ENCODE measurements at regions not wholly inside any gene's neighbourhood (a gene's known extent, or its start where the extent isn't known, plus 50 kb on each side); places are given as distances from the start of the nearest gene placed in this dataset.

DNA sequence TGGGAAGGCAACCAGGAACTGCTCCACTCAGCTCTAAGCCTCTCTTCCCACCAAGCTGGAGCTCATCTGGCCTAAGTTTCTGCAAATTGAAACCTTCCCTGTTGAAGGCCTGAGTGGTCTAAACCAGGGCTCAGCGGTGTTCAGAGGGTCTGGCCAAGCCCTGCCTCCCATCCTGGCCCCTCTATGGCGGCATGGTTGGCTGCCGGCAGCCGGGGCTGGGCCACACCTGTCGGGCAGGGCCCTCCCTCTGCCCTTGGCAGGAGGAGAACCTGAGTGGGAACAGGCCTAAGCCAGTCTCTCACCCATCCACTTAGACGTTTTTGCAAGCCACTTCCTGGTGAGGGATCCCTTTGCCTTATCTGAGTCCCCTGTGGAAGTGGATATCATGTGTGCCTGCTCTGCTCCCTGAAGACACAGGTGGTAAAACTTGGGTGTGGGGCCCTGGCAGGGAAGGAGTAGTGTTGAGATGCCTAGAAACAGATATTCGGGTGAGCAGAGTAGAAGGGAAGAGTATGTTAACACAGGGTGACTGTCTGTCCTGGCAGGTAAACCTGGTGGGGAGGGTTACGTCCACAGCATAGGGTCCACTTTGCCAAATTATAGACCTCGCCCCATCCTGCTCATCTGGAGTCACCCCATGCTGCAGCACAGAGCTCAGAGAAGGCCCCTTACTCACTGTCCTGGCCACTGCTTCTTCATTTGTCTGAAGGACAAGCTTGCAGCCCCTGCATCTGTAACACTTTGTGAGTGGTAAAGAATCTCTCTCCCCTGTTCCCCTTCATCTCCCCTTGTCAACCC is 63.0 kb upstream of the SIX2 start:
- Histone ChIP-seq H3K9me3 (ENCODE audit: control insufficient read depth, insufficient read depth, low read depth, low read length) (no peaks in the 10 kb centered on the region), H3K27ac (ENCODE audit: extremely low read depth, low read depth, low read length) (no peak overlapping the region), H3K36me3 (ENCODE audit: control insufficient read depth in 2 of 2, insufficient read depth in 1 of 2, low read length in 2 of 2) (no peaks in the 10 kb centered on the region), H3K4me1 (ENCODE audit: control insufficient read depth, insufficient read depth, low read length) (no peaks in the 10 kb centered on the region), H3K4me3 (ENCODE audit: low read depth, low read length) (no peak overlapping the region)
- POLR2A ChIA-PET, result no interaction called here
- TF ChIP-seq ZNF24 (tag by site-specific recombination; IDR thresholded peaks at IDR 0.05) (no peak), ZSCAN30 (tag by site-specific recombination; IDR thresholded peaks at IDR 0.05) (no peak)
- CTCF ChIA-PET, result interaction anchor here (0.6 to 1.2 kb wide), 2 partner anchors 13 to 154 kb away, joined by 3 read pairs; no protein-coding TSS in a partner anchor

DNA sequence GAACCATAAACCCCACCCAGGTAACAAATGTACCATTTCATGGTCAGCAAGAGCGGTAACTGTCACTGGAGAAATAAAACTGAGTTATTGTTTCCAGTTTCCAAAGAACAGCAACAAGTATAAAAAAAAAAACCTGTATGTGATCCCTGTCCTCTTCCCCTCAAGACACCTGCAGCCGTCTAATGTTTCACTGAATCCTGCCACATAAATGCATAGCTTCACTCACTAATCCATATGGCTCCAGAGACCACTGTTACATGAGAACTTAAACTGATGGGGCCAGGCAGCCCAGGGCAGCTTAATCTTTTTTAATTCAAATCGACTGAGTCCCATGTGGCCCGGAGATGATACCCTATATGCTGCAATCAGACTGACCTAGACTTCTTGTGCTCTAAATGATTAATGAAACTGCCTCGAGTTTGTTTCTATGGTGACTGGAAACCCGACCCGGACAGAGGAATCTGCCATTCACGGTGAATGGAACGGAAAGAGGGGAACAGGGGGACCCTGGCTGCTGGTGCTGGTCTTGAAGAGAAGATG is 60.9 kb upstream of the SIX2 start:
- ChIA-PET POLR2A (no interaction called here), CTCF (no interaction called here)
- Histone ChIP-seq H3K27ac (ENCODE audit: extremely low read depth, low read depth, low read length) (no peak overlapping the region), H3K4me1 (ENCODE audit: control insufficient read depth, insufficient read depth, low read length) (no peaks in the 10 kb centered on the region), H3K4me3 (ENCODE audit: low read depth, low read length) (no peak overlapping the region), H3K36me3 (ENCODE audit: control insufficient read depth in 2 of 2, insufficient read depth in 1 of 2, low read length in 2 of 2) (no peaks in the 10 kb centered on the region), H3K9me3 (ENCODE audit: control insufficient read depth, insufficient read depth, low read depth, low read length) (no peaks in the 10 kb centered on the region)
- 0 out of 2 replicates have a peak, but pooled peaks have one; percentile 19 for TF ChIP-seq TRIM28 (IDR thresholded peaks at IDR 0.05; ENCODE audit: borderline replicate concordance, low read length)
- TF ChIP-seq RBAK (tag by site-specific recombination; IDR thresholded peaks at IDR 0.05), result no peak
- TF ChIP-seq, protein P1, sequence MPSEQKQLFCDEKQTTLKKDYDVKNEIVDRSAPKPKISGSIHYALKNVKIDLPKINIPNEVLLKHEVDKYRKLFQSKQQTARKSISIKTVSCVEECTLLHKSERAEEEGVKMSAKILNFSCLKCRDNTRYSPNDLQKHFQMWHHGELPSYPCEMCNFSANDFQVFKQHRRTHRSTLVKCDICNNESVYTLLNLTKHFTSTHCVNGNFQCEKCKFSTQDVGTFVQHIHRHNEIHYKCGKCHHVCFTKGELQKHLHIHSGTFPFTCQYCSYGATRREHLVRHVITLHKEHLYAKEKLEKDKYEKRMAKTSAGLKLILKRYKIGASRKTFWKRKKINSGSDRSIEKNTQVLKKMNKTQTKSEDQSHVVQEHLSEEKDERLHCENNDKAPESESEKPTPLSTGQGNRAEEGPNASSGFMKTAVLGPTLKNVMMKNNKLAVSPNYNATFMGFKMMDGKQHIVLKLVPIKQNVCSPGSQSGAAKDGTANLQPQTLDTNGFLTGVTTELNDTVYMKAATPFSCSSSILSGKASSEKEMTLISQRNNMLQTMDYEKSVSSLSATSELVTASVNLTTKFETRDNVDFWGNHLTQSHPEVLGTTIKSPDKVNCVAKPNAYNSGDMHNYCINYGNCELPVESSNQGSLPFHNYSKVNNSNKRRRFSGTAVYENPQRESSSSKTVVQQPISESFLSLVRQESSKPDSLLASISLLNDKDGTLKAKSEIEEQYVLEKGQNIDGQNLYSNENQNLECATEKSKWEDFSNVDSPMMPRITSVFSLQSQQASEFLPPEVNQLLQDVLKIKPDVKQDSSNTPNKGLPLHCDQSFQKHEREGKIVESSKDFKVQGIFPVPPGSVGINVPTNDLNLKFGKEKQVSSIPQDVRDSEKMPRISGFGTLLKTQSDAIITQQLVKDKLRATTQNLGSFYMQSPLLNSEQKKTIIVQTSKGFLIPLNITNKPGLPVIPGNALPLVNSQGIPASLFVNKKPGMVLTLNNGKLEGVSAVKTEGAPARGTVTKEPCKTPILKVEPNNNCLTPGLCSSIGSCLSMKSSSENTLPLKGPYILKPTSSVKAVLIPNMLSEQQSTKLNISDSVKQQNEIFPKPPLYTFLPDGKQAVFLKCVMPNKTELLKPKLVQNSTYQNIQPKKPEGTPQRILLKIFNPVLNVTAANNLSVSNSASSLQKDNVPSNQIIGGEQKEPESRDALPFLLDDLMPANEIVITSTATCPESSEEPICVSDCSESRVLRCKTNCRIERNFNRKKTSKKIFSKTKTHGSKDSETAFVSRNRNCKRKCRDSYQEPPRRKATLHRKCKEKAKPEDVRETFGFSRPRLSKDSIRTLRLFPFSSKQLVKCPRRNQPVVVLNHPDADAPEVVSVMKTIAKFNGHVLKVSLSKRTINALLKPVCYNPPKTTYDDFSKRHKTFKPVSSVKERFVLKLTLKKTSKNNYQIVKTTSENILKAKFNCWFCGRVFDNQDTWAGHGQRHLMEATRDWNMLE (tag by site-specific recombination; conservative IDR thresholded peaks at IDR 0.05; ENCODE audit: low read depth), result no peak
- peak; percentile 44; the same call in 1 of the 2 replicates for TF ChIP-seq SCRT2 (tag by site-specific recombination; IDR thresholded peaks at IDR 0.05)
- no peak for TF ChIP-seq ZNF37A (tag by site-specific recombination; IDR thresholded peaks at IDR 0.05)
- no peak for TF ChIP-seq SP3 (tag by site-specific recombination; IDR thresholded peaks at IDR 0.05)
- no peak for TF ChIP-seq ZNF670 (tag by site-specific recombination; IDR thresholded peaks at IDR 0.05; ENCODE audit: low read depth)
- TF ChIP-seq ZNF221 (tag by site-specific recombination; IDR thresholded peaks at IDR 0.05; ENCODE audit: borderline replicate concordance), result no peak
- TF ChIP-seq SETDB1 (IDR thresholded peaks at IDR 0.05; ENCODE audit: insufficient read length, low read length), result no peak
- TF ChIP-seq YY1 (tag by site-specific recombination; IDR thresholded peaks at IDR 0.05), result no peak
- peak; percentile 28 for TF ChIP-seq ZNF335 (tag by site-specific recombination; conservative IDR thresholded peaks at IDR 0.05)
- TF ChIP-seq, protein P2, sequence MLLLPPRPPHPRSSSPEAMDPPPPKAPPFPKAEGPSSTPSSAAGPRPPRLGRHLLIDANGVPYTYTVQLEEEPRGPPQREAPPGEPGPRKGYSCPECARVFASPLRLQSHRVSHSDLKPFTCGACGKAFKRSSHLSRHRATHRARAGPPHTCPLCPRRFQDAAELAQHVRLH (tag by site-specific recombination; IDR thresholded peaks at IDR 0.05), result no peak
- TF ChIP-seq, protein P3, sequence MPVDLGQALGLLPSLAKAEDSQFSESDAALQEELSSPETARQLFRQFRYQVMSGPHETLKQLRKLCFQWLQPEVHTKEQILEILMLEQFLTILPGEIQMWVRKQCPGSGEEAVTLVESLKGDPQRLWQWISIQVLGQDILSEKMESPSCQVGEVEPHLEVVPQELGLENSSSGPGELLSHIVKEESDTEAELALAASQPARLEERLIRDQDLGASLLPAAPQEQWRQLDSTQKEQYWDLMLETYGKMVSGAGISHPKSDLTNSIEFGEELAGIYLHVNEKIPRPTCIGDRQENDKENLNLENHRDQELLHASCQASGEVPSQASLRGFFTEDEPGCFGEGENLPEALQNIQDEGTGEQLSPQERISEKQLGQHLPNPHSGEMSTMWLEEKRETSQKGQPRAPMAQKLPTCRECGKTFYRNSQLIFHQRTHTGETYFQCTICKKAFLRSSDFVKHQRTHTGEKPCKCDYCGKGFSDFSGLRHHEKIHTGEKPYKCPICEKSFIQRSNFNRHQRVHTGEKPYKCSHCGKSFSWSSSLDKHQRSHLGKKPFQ (tag by site-specific recombination; IDR thresholded peaks at IDR 0.05), result no peak
- no peak for TF ChIP-seq ZNF664 (tag by site-specific recombination; IDR thresholded peaks at IDR 0.05)
- no peak for TF ChIP-seq ZNF621 (tag by site-specific recombination; IDR thresholded peaks at IDR 0.05)
- TF ChIP-seq ZNF785 (tag by site-specific recombination; IDR thresholded peaks at IDR 0.05), result no peak
- TF ChIP-seq ZNF561 (tag by site-specific recombination; IDR thresholded peaks at IDR 0.05; ENCODE audit: borderline replicate concordance), result no peak
- no peak for TF ChIP-seq KLF9 (tag by site-specific recombination; IDR thresholded peaks at IDR 0.05; ENCODE audit: low read depth)
- no peak for TF ChIP-seq ZFP69B (tag by site-specific recombination; IDR thresholded peaks at IDR 0.05)
- TF ChIP-seq, protein P4, sequence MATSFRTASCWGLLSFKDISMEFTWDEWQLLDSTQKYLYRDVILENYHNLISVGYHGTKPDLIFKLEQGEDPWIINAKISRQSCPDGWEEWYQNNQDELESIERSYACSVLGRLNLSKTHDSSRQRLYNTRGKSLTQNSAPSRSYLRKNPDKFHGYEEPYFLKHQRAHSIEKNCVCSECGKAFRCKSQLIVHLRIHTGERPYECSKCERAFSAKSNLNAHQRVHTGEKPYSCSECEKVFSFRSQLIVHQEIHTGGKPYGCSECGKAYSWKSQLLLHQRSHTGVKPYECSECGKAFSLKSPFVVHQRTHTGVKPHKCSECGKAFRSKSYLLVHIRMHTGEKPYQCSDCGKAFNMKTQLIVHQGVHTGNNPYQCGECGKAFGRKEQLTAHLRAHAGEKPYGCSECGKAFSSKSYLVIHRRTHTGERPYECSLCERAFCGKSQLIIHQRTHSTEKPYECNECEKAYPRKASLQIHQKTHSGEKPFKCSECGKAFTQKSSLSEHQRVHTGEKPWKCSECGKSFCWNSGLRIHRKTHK (tag by site-specific recombination; IDR thresholded peaks at IDR 0.05), result no peak
- TF ChIP-seq, protein P5, sequence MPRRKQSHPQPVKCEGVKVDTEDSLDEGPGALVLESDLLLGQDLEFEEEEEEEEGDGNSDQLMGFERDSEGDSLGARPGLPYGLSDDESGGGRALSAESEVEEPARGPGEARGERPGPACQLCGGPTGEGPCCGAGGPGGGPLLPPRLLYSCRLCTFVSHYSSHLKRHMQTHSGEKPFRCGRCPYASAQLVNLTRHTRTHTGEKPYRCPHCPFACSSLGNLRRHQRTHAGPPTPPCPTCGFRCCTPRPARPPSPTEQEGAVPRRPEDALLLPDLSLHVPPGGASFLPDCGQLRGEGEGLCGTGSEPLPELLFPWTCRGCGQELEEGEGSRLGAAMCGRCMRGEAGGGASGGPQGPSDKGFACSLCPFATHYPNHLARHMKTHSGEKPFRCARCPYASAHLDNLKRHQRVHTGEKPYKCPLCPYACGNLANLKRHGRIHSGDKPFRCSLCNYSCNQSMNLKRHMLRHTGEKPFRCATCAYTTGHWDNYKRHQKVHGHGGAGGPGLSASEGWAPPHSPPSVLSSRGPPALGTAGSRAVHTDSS (tag by site-specific recombination; IDR thresholded peaks at IDR 0.05), result no peak
- no peak for TF ChIP-seq ZNF274 (IDR thresholded peaks at IDR 0.05; ENCODE audit: low read length)
- TF ChIP-seq ZNF274 (tag by site-specific recombination; IDR thresholded peaks at IDR 0.05; ENCODE audit: borderline replicate concordance), result no peak
